Lung (tissue), 11 donors: ENCODE measurements at regions not wholly inside any gene's neighbourhood (a gene's known extent, or its start where the extent isn't known, plus 50 kb on each side); places are given as distances from the start of the nearest gene placed in this dataset.
A peak's percentile ranks its signal among the peaks of the same experiment; 100 is the strongest.

Experiments
- ATAC-seq: fragments of 200-7000 bp; cut with Tn5 transposase; one replicate; pipeline ENCODE4 v1.9.1; 2020; ENCODE audit warnings: moderate number of reproducible peaks; ENCODE audit not compliant: insufficient read depth, low FRiP score
- DNase-seq, 3 donors: peaks; one replicate each; pipeline ENCODE4 v3.0.0-alpha.2; 2013 to 2017
- H3K27ac ChIP-seq, 2 donors: one replicate each; pipeline ENCODE4 v1.5.1; 2013; ENCODE audit warnings: mild to moderate bottlenecking in 2 of 2, moderate library complexity in 2 of 2, control low read depth in 1 of 2, inconsistent platforms in 1 of 2, low read depth in 1 of 2, low read length in 1 of 2
- H3K27me3 ChIP-seq, 3 donors: one replicate each; pipeline ENCODE4 v1.5.1; 2013; ENCODE audit warnings: low read length in 2 of 3; ENCODE audit not compliant: control insufficient read depth in 3 of 3, insufficient read depth in 3 of 3
- H3K36me3 ChIP-seq, 4 donors: one replicate each; pipeline ENCODE4 v1.5.1; 2013; ENCODE audit warnings: low read length in 4 of 4, mild to moderate bottlenecking in 1 of 4, moderate library complexity in 1 of 4; ENCODE audit not compliant: control insufficient read depth in 4 of 4, insufficient read depth in 4 of 4
- H3K4me1 ChIP-seq, 5 donors: one replicate each; pipeline ENCODE4 v1.5.1; 2013; ENCODE audit warnings: low read length in 5 of 5, mild to moderate bottlenecking in 2 of 5, moderate library complexity in 1 of 5; ENCODE audit not compliant: control insufficient read depth in 5 of 5, insufficient read depth in 5 of 5
- H3K4me3 ChIP-seq: one replicate; pipeline ENCODE4 v1.5.1; 2013; ENCODE audit warnings: mild to moderate bottlenecking, control low read depth, moderate library complexity
- H3K9ac ChIP-seq, 2 donors: one replicate each; pipeline ENCODE4 v1.5.1; 2013; ENCODE audit warnings: low read length in 2 of 2, control low read depth in 1 of 2; ENCODE audit not compliant: insufficient read depth in 1 of 2
- H3K9me3 ChIP-seq, 4 donors: one replicate each; pipeline ENCODE4 v1.5.1; 2013; ENCODE audit warnings: low read length in 3 of 4, mild to moderate bottlenecking in 1 of 4, moderate library complexity in 1 of 4; ENCODE audit not compliant: control insufficient read depth in 4 of 4, insufficient read depth in 3 of 4
- WGBS, 2 donors: extraction: QIAGEN DNeasy Blood & Tissue Kit; methylation state at CpG; one replicate each; pipeline ENCODE4 v1.1.7; 2013; 5-methylcytosine and 5-hydroxymethylcytosine counted together
- TF ChIP-seq, protein P1 (sequence below): IDR thresholded peaks from 2 replicates; pipeline ENCODE4 v1.5.1; 2012; ENCODE audit warnings: mild to moderate bottlenecking; ENCODE audit errors: control extremely low read depth, extremely low read depth
- donor health status: control.
- donor health status: control.
- donor health status: Bipolar disorder and iron deficiency.
- donor health status: healthy.
- donor health status: DM: yes; HTN: yes; CAD: no.

DNA sequence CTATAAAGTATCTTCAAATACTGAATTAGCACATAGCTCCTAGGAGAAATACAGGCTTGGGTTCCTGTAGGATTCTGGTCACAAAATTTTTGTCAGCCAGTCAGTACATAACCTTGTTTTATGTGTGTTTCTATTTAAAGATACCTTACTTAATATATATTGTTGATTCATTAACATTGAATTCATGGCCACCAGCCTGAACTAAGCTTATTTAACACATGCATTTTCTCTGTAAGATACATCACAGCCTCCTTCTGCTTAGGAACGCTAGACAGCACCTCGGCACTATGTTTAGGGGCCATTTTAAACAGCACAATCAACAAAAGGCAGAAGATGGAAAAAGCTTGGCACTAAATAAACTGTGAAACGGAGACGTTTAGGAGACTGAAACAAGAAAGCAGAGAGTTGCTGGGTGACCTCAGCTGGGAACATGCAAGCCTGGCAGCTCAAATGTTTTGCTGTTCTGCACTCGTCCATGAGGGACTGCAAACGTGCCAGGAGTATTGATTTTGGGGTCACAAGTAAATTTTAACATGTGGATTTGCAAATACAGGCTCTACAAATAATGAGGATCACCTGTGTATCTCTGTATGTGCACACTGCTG is 432.2 kb upstream of the TPM1 start:
- Histone ChIP-seq H3K9me3 (no peaks in the 10 kb centered on the region), H3K4me1 (peaks cover 0 to 16% (median 0%) of the 10 kb centered on the region in 5 donors), H3K36me3 (no peaks in the 10 kb centered on the region), H3K27me3 (no peaks in the 10 kb centered on the region), H3K9ac (no peak overlapping the region), H3K27ac (no peak overlapping the region), H3K4me3 (no peak overlapping the region)
- DNase-seq (peak in 1 of 3 donors; percentile 18), ATAC-seq (no peak)
- WGBS, 2 donors = 76 to 83% methylated on average over 6 of the region's 6 CpGs
- TF ChIP-seq, protein P1, sequence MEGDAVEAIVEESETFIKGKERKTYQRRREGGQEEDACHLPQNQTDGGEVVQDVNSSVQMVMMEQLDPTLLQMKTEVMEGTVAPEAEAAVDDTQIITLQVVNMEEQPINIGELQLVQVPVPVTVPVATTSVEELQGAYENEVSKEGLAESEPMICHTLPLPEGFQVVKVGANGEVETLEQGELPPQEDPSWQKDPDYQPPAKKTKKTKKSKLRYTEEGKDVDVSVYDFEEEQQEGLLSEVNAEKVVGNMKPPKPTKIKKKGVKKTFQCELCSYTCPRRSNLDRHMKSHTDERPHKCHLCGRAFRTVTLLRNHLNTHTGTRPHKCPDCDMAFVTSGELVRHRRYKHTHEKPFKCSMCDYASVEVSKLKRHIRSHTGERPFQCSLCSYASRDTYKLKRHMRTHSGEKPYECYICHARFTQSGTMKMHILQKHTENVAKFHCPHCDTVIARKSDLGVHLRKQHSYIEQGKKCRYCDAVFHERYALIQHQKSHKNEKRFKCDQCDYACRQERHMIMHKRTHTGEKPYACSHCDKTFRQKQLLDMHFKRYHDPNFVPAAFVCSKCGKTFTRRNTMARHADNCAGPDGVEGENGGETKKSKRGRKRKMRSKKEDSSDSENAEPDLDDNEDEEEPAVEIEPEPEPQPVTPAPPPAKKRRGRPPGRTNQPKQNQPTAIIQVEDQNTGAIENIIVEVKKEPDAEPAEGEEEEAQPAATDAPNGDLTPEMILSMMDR = no peak

DNA sequence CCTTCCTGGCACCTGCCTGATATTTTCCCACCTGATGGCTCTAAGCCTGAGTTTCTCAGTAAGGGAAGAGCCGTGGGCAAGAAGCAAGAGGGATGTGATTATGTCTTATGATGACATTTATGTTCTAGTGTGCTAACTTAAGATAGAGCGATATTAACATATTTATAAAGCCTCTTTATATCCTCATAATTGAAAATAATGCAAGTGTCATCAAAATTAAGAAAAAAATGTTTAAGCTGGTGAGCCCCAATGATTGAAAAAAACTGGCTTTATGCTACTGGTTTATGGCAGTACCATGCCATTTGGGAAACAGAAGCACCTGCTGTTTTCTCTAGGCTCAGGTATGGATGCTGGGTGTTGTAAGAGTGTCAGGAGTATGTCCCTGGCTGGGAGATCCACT is 431.5 kb upstream of the TPM1 start:
- no peaks in the 10 kb centered on the region for H3K9me3 ChIP-seq
- ATAC-seq = no peak
- peaks cover 0 to 12% (median 0%) of the 10 kb centered on the region in 5 donors for H3K4me1 ChIP-seq
- H3K9ac ChIP-seq = no peak overlapping the region
- no peak overlapping the region for H3K27ac ChIP-seq
- TF ChIP-seq, protein P1 = no peak
- 93 to 94% methylated on average over 2 of the region's 2 CpGs for WGBS, 2 donors
- no peaks in the 10 kb centered on the region for H3K27me3 ChIP-seq
- H3K4me3 ChIP-seq = no peak overlapping the region
- H3K36me3 ChIP-seq = no peaks in the 10 kb centered on the region
- DNase-seq = no peak

DNA sequence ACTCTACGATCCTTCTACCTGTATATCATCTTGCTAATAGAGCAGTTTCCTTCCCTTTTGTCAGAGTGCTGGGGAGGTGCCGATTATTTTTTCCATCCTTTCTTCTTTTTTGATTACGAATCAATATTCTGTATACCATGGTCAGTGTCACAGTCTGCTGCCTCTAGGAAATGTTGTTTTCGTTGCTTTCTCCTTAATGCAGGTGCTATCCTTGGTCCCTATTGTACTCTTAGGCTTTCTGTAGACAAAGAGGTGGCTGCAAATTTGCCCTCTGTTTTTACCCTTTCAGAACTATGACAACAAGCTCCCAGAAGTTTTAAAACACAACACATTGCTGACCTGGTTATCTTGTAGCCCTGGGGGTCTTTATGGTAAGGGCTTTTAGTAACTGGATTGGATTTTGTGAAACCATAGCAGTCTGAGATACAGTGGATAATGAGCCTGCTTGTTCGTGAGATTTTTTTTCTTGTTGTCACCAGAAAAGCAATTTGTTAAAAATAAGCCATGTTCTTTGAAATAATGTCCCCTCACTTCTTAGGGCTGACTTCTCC is 430.3 kb upstream of the TPM1 start:
- no peaks in the 10 kb centered on the region for H3K27me3 ChIP-seq
- H3K27ac ChIP-seq = no peak overlapping the region
- no peaks in the 10 kb centered on the region for H3K36me3 ChIP-seq
- H3K4me3 ChIP-seq = no peak overlapping the region
- no peak for ATAC-seq
- DNase-seq = no peak
- WGBS, 2 donors = 89% methylated on average over 5 of the region's 5 CpGs
- H3K9ac ChIP-seq = no peak overlapping the region
- TF ChIP-seq, protein P1 = no peak
- no peaks in the 10 kb centered on the region for H3K9me3 ChIP-seq
- peaks cover 0 to 11% (median 3%) of the 10 kb centered on the region in 5 donors for H3K4me1 ChIP-seq

DNA sequence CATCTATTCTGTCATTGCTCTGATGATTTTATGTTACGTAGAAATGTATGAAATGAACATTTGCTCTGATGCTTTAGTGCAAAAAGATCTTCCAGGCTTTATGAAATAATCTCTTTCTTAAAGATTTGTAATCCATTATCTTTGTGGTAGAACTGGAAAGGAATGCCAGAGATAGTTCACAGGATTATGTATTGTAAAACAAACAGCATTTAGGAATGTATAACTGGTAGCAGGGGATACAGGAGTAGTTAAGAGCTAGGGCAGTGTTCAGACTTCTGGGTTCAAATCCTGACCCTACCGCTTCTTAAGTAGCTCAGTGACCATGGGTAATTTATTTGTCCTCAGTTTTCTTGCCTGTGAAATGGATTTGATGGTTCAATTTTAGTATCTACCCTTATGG is 429.8 kb upstream of the TPM1 start:
- H3K9me3 ChIP-seq = peaks cover 0 to 2% (median 0%) of the 10 kb centered on the region in 4 donors
- H3K9ac ChIP-seq = no peak overlapping the region
- no peaks in the 10 kb centered on the region for H3K36me3 ChIP-seq
- H3K4me3 ChIP-seq = no peak overlapping the region
- H3K4me1 ChIP-seq = peaks cover 0 to 11% (median 3%) of the 10 kb centered on the region in 5 donors
- TF ChIP-seq, protein P1 = no peak
- DNase-seq = no peak
- no peaks in the 10 kb centered on the region for H3K27me3 ChIP-seq
- no peak for ATAC-seq
- WGBS, 2 donors = 98% methylated on average over 2 of the region's 2 CpGs
- H3K27ac ChIP-seq = no peak overlapping the region
